Astrocyte (in vitro differentiated cells and primary cell): ENCODE measurements at regions not wholly inside any gene's neighbourhood (a gene's known extent, or its start where the extent isn't known, plus 50 kb on each side); places are given as distances from the start of the nearest gene placed in this dataset.

ENCODE experiments used
- CTCF ChIP-seq: IDR thresholded peaks from 2 replicates; pipeline ENCODE4 v1.5.1; 2011; ENCODE audit warnings: low read depth, mild to moderate bottlenecking, inconsistent platforms, low read length, moderate library complexity; ENCODE audit not compliant: insufficient read depth
- EZH2 ChIP-seq: IDR thresholded peaks from 2 replicates; pipeline ENCODE4 v1.6.1; 2012; ENCODE audit warnings: mild to moderate bottlenecking, low read length, inconsistent platforms; ENCODE audit not compliant: insufficient read depth

GRCh38 chr5:142466195-142466971 is 141.6 kb upstream of the SPRY4 start:
- TF ChIP-seq CTCF (no peak), EZH2 (no peak)
